HG02678 (cell line): ENCODE measurements at regions not wholly inside any gene's neighbourhood (a gene's known extent, or its start where the extent isn't known, plus 50 kb on each side); places are given as distances from the start of the nearest gene placed in this dataset.
A peak's percentile ranks its signal among the peaks of the same experiment; 100 is the strongest.
"Not testable (repeated sequence)": the region's sequence is repeated elsewhere in the genome, so short reads cannot be mapped to it uniquely, and the experiment has no call there.

Experiments
- ATAC-seq: cut with Tn5 transposase; IDR thresholded peaks from one replicate; pipeline ENCODE4 v1.9.1; 2021; ENCODE audit warnings: mild to moderate bottlenecking, moderate library complexity; ENCODE audit not compliant: unreplicated experiment

DNA sequence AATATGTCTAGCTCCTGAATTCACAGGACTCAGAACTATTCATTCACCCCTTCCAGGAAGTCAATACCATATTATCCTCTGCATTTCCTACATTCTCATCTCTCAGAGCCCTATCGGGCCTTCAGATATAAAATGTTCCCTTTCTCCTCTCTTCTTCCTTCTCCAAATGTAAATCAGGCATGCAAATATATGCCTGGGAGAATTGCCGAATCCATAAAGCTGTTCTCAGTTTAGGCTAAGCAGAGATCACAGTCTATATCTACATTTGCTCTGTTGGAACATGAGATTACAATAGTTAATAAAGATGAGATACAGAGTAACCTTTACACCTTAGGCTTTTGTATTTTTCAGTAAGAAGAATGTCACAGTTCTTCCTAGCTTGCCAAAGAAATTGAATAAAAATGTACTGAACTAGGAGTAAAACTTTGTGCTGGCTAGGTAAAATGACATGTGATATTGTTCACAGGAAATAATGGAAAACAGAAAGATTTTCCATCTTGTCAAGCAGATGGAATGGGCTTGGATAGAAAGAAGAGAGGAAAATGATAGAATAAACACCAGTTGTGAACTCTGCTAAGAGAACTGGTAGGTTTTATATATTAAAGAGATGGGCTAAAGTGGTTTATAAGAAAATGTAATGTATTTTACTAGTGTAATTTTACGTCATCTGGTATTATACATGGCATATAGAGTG lies 161.5 kb downstream of the NRIP1 start:
- ATAC-seq = no peak

DNA sequence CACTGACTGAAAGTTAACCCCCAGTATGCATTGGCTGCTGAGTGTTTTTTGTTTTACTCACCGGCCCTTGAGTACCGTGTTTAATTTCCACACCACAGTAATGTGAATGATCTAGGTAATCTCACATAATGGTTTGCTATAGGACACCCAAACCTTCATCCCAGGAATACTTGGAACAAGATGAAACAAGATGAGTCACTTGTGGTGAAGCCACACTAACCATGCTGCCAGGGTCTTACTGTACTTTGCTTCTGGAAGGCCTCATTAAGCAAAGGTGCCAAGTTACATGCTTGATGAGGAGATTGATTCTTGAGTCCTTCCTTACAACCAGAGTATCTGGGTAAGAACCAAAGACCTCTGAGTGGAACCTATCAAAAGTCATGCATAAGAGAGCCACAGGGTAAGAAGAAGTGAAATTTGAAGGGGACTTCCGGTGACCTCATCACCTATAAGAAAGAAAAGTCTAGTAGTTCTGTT lies 163.3 kb downstream of the NRIP1 start:
- ATAC-seq = peak; percentile 54

DNA sequence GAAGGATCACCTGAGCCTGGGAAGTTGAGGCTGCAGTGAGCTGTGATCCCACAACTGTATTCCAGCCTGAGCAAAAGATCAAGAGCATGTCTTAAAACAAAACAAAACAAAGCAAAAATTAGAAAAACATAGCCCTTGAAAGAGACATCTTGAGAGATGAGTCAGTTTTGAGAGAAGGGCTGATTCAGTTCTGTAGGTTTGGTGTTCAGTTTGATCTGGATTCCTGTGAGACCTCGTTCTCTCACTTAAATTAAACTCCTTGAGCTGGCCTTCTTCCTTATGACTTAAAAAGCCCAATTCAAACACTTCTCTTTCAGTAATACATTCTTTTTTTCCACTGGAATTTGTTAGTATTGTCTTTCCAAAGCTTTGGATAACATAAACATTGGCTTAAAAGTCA lies 164.2 kb downstream of the NRIP1 start:
- no peak for ATAC-seq

- no peak for ATAC-seq
These were observed 164.7 kb downstream of the NRIP1 start for GRCh38 chr21:14900058-14900457.

- ATAC-seq = no peak
These were observed 169.0 kb downstream of the NRIP1 start for GRCh38 chr21:14895792-14896191.

DNA sequence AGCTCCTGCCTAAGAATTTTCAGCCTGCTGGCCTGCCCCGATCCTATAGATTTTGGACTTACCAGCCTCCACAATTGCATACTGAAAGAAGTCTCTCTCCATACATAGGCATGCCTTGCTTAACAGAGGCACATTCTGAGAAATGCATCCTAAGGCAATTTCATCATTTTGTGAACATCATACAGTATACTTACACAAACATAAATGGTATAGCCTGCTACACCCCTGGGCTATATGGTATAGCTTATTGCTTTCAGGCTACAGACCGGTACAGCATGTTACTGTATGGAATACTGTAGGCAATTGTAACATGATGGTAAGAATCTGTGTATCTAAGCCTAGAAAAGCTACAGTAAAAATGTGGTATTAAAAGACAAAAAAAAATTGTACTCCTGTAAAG lies 174.7 kb downstream of the NRIP1 start:
- ATAC-seq = no peak

DNA sequence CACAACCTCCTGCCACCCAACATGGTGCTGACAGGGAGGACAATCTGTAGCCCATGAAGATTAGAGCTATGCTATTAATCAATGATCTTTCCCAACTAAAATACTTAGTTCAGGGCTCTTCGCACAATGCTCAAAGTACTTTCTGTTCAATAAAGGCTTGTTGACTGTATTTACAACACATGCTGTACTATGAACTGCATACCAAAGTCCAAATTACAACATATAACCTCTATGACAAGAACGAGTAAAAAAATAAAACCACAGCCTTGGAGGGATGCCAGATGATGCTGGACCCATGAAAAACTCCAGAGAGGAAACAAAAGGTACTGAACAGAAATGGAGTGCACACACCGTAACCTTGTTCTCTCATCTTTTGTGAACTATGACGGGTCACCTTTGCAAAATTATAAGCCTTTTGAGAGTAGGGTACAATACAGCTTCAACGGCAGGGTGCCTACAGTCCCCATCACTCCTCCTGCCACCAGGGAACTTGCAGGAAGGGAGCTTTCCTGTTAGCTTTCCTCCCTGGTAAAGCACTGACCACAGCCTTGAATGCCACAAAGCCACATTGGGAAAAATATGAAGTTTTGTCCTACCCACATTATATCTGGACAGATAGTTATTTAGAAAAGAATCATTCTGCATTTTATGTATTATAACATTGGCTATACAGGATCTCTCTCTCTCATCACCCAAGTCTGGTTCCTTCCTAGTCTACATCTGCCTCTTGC lies 175.6 kb downstream of the NRIP1 start:
- ATAC-seq = no peak

DNA sequence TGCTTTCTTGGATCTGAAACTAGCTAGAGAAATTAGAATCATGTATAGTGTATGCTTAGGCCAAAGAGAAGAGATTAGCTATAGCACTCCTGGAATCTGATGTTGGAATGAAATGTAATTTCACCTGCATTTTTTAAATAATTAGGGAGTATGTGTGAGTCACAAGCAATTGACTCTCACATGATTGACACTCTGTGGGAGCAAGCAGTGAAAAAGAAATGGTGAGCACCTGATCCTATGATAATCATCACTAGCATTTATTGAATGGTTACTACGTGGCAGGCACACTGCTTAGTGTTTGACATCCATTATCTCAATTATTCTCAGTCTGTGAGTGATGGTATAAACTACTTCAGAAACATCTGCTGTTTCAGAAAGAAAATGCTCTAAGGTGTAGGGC lies 176.6 kb downstream of the NRIP1 start:
- ATAC-seq = no peak

DNA sequence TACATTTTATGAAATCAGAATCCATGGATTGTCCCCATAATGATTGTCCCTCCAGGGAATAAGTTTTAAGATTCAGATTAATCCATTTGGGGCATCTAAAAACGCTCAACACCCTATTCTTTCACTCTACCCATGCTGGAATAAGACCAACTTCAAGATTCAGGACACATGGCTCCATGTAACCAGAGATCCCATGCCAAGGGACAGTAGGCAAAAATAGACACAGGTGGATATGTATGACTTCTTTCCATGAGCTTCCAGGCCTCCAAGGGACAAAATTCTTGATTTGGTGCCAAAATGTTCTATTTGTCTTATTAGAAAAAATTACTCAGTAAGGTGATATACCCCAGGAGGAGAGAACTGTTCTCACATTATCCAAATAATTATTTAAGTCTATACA lies 178.8 kb downstream of the NRIP1 start:
- ATAC-seq = no peak

- no peak for ATAC-seq
These were observed 181.4 kb downstream of the NRIP1 start for GRCh38 chr21:14883351-14883750.

- not testable (repeated sequence) for ATAC-seq
These were observed 182.3 kb downstream of the NRIP1 start for GRCh38 chr21:14882545-14882944.

DNA sequence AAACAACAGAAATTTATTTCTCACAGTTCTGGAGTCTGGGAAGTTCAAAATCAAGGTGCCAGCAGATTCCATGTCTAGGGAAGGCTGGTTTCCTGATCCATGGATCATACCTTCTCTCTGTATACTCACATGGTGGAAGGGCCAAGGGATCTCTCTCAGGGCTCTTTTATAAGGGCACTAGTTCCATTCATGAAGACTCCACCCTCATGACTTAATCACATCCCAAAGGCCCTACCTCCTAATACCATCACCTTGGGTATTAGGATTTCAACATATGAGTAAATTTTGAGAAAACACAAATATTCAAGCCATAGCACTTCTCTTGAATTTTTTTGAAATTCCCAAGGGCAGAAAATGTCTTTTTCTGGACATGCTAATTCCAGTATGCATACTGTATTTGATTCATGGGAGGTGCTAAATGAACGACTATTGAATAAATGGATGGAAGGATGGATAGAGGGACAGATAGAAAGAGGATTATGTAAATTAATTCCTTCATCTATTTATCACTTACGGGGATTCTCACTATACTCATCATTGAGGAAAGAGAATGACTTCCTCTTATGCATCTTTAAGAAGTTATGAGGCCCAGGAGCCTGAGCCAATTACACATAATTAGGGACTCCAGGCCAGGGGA lies 182.8 kb downstream of the NRIP1 start:
- ATAC-seq = no peak

DNA sequence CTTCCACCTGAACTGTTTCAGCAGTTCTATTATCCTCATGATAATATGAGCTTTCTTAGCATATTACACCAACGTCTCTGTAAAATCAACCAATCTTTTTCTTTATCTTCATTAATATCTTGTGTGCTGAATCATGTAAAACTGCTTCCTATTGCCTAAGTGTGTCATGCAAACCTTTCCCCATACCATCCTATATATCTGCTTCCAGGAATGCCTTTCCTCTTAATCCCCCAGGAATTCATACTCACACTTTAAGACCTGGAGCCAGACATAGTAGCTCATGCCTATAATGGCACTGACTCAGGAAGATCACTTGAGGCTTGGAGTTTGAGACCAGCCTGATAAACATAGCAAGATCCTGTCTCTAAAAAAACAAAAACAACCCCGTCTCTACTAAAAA lies 183.9 kb downstream of the NRIP1 start:
- ATAC-seq = no peak

- ATAC-seq = no peak
These were observed 185.3 kb downstream of the NRIP1 start for GRCh38 chr21:14879458-14879857.

DNA sequence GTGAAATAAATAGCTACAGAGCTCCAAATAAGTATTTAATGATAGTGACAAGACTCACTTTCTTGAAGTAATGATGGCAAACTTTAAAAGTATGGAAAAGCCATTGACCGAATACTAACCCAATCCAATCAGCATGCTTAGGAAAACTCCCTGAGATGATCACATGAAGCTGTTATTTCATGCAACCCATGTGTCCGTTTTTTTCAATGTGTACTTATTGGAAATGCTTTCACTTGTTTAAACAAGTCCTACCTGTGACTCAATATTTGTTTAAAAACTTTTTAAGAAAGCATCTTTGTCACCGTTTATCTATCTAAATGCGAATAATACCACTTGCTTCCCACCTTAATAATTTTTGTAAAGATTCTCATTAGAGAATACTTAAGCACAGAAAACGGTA lies 185.8 kb downstream of the NRIP1 start:
- ATAC-seq = no peak

- ATAC-seq = peak; percentile 48
These were observed 187.1 kb downstream of the NRIP1 start for GRCh38 chr21:14877581-14878228.

- no peak for ATAC-seq
These were observed 188.3 kb downstream of the NRIP1 start for GRCh38 chr21:14876524-14876840.

DNA sequence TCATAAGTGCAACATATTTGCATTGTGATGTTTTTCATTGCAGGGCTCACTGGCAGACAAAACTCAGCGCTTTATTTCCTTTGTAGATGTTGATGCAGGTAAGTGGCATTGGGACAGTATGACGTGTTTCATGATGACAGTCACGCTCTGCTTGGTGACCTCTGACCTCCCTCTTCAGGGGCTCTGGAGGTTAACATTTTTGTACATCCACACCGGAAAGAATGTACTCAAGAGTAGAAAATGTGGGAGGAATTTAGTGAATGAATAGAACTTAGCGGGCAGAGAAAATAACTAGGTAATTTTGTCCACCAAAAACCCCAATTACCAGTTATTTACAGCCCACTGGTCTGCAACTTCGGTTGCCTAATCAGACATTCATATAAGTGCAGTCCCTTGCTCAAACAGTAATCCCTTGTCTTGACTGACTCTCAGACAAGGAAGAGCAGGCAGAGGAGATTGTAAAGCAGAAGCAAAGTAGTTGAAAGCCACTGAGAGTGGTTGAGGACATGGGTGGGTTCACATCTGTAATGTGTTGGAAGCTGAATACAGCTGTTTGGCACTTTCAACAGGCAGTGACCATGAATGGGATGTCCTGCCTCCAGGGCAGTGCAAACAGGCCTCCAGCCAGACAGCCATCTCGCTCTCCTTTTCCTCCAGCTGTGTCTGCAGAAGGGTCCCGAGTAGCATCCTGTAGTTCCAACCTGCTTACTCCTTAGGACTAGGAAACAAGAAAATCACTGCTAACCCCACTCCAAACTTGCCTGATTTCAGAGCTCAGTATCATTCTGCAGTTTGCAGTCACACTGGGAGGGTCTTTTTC lies 188.9 kb downstream of the NRIP1 start:
- ATAC-seq = peak; percentile 77

DNA sequence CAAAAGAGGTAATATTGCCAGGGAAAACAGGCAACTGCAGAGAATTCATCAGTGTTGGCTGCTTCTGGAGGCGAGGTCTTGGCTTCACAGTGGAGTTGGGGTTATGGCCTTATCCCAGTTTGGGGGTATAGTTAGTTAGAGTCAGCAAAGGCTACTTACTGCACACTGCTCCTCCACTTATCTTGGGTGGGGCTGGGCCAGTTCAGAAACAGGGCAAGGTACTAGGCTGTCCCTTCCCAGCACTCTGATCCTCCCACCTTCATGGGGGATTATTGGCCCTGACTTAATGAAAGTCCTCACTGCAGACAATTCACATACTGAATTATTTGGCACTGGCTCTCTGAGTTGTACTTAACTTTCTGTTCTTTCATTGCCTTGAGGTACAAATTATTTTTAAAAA lies 189.6 kb downstream of the NRIP1 start:
- ATAC-seq = no peak

DNA sequence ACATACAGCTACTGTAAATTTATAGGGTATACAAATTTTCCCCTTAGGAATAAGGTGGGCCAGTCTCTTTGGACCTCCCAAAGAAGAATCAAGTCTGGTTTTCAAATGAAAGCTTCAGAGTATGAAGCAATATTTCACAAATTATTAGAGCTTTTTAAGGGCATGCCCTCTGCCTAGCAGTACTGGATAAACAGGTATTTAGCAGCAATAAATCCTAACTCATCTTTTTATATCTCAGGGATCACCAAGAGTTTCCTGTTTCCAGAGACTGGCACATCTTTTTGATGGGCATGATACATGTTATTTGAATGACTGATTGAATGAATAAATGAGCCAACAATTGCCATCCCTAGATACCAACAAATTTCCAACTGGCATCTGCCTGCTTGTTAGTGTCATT lies 190.4 kb downstream of the NRIP1 start:
- no peak for ATAC-seq

DNA sequence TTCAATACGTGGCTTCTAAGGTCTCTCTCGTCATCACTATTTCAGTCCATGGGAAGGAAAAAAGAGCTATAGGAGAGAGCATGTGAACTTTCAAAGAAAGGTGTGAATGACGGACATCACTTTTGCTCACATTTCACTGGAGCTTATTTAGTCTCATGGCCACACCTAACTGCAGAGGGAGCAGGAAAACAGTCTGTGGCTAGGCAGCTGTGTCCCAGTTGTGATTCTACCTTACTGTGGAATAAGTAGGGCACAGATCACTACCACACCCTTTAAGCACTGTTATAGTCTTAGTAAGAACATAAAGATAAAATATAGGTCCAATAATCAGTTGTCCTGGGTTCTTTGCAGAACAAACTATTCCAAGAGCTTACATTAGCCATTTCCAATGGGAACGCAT lies 192.9 kb downstream of the NRIP1 start:
- ATAC-seq = no peak
